DOHH2 (cell line): ENCODE measurements at regions not wholly inside any gene's neighbourhood (a gene's known extent, or its start where the extent isn't known, plus 50 kb on each side); places are given as distances from the start of the nearest gene placed in this dataset.
"Not testable (repeated sequence)": the region's sequence is repeated elsewhere in the genome, so short reads cannot be mapped to it uniquely, and the experiment has no call there.

Source experiments
- H3F3A ChIP-seq: fragments of 200-600 bp; sonication (generic), shearing (Covaris generic); 2 replicates; pipeline ENCODE4 v1.6.0; 2016; ENCODE audit warnings: antibody characterized with exemption, mild to moderate bottlenecking; ENCODE audit not compliant: control insufficient read depth, insufficient read depth
- H3K27ac ChIP-seq: fragments of 200-600 bp; sonication (generic); 2 replicates; pipeline ENCODE4 v1.5.1; 2014; ENCODE audit warnings: low read depth, mild to moderate bottlenecking, low read length, moderate library complexity
- H3K27me3 ChIP-seq: fragments of 200-600 bp; sonication (generic); 2 replicates; pipeline ENCODE4 v1.6.1; 2014; ENCODE audit warnings: mild to moderate bottlenecking, low read length, mixed read lengths; ENCODE audit not compliant: control insufficient read depth
- H3K36me3 ChIP-seq: fragments of 200-600 bp; sonication (generic); 2 replicates; pipeline ENCODE4 v1.6.1; 2014; ENCODE audit warnings: mild to moderate bottlenecking, low read length, moderate library complexity, mixed read lengths; ENCODE audit not compliant: control insufficient read depth
- H3K4me1 ChIP-seq: fragments of 200-600 bp; sonication (generic); 2 replicates; pipeline ENCODE4 v1.6.1; 2014; ENCODE audit warnings: mild to moderate bottlenecking, low read length, mixed read lengths; ENCODE audit not compliant: control insufficient read depth
- H3K4me2 ChIP-seq: fragments of 200-600 bp; sonication (generic); 2 replicates; pipeline ENCODE4 v1.6.0; 2014; ENCODE audit warnings: mild to moderate bottlenecking, low read length, moderate library complexity
- H3K4me3 ChIP-seq: fragments of 200-600 bp; sonication (generic); 2 replicates; pipeline ENCODE4 v1.5.1; 2014; ENCODE audit warnings: mild to moderate bottlenecking, low read length, mixed read lengths
- H3K79me2 ChIP-seq: fragments of 200-600 bp; sonication (generic); 2 replicates; pipeline ENCODE4 v1.6.1; 2014; ENCODE audit warnings: mild to moderate bottlenecking, low read length, mixed read lengths; ENCODE audit not compliant: control insufficient read depth
- H3K9me2 ChIP-seq: fragments of 200-600 bp; sonication (generic); replicated peaks from 2 replicates; pipeline ENCODE4 v1.6.1; 2014; ENCODE audit warnings: mild to moderate bottlenecking, low read length, mixed read lengths; ENCODE audit not compliant: control insufficient read depth
- H3K9me3 ChIP-seq: fragments of 200-600 bp; sonication (generic); 2 replicates; pipeline ENCODE4 v1.6.1; 2014; ENCODE audit warnings: antibody characterized with exemption, low read length, mixed read lengths; ENCODE audit not compliant: control insufficient read depth, insufficient read depth
- H4K20me1 ChIP-seq: fragments of 200-600 bp; sonication (generic); 2 replicates; pipeline ENCODE4 v1.6.0; 2014; ENCODE audit warnings: low read depth, mild to moderate bottlenecking, antibody characterized with exemption, low read length, moderate library complexity; ENCODE audit not compliant: control insufficient read depth, insufficient read depth
- EZH2phosphoT487 ChIP-seq: fragments of 200-600 bp; sonication (generic); IDR thresholded peaks from 2 replicates; pipeline ENCODE4 v1.6.1; 2017; ENCODE audit warnings: borderline replicate concordance, mild to moderate bottlenecking, antibody characterized with exemption, low read length, moderate library complexity, mixed read lengths
- TF ChIP-seq, protein P1 (sequence below): fragments of 200-600 bp; sonication (generic); IDR thresholded peaks from one replicate; pipeline ENCODE4 v1.5.1; 2014; ENCODE audit warnings: antibody characterized with exemption, mild to moderate bottlenecking, low read depth, low read length; ENCODE audit not compliant: poor library complexity, severe bottlenecking

GRCh38 chr7:26424319-26424718 is 132.7 kb downstream of the SNX10 start:
- not testable (repeated sequence) for H3K36me3 ChIP-seq, H3K9me2 ChIP-seq, H3F3A ChIP-seq, H3K4me3 ChIP-seq, H3K4me2 ChIP-seq, H4K20me1 ChIP-seq, H3K4me1 ChIP-seq, H3K27ac ChIP-seq, H3K9me3 ChIP-seq, H3K79me2 ChIP-seq, H3K27me3 ChIP-seq

DNA sequence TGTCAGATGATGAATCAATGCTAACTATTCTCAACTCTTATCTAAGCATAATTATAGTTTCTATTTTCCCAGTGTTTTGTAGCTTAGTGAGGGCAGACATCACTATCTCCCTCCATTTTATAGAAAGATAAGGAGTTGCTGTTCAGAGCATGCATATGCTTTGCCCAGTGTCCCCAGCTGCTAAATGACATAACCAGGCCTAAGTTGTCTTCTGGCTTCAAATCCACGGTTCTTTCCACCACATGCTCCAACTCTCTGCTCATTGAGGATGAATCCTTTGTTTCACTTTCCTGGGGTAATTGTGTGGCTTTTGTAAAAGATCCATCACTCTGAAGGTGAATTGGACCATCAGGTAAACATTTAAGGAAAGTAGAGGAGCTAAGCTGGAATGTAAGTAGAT is 134.0 kb downstream of the SNX10 start:
- Histone ChIP-seq H3K4me1 (no peaks in the 10 kb centered on the region), H3K79me2 (no peaks in the 10 kb centered on the region), H3K9me3 (no peaks in the 10 kb centered on the region), H3K36me3 (no peaks in the 10 kb centered on the region), H3K4me3 (no peak overlapping the region), H3K27ac (no peak overlapping the region), H4K20me1 (no peaks in the 10 kb centered on the region), H3F3A (no peaks in the 10 kb centered on the region), H3K4me2 (no peak overlapping the region), H3K27me3 (peaks cover 8% of the 10 kb centered on the region), H3K9me2 (no peaks in the 10 kb centered on the region)
- TF ChIP-seq, protein P1, sequence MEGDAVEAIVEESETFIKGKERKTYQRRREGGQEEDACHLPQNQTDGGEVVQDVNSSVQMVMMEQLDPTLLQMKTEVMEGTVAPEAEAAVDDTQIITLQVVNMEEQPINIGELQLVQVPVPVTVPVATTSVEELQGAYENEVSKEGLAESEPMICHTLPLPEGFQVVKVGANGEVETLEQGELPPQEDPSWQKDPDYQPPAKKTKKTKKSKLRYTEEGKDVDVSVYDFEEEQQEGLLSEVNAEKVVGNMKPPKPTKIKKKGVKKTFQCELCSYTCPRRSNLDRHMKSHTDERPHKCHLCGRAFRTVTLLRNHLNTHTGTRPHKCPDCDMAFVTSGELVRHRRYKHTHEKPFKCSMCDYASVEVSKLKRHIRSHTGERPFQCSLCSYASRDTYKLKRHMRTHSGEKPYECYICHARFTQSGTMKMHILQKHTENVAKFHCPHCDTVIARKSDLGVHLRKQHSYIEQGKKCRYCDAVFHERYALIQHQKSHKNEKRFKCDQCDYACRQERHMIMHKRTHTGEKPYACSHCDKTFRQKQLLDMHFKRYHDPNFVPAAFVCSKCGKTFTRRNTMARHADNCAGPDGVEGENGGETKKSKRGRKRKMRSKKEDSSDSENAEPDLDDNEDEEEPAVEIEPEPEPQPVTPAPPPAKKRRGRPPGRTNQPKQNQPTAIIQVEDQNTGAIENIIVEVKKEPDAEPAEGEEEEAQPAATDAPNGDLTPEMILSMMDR: no peak
- no peak for TF ChIP-seq EZH2phosphoT487

DNA sequence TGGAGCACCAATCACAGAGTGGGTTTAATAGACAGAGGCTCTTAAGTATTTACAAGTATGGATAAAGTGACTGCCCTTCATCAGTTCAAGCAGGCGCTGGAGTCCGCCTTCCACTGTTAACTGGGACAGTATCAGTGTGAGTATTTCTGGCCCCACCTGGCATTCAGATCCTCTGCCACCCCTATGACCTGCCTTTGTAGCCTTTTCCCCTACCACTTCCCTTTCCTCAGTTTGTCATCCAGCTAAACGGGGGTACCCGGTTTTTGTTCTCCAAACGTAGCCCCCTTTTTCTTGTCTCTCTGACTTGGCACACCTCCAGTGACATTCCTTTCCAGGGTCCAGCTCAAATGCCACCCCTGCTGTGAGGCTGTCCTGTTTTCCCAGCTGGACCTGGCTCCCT is 134.4 kb downstream of the SNX10 start:
- H3K9me3 ChIP-seq: no peaks in the 10 kb centered on the region
- H3K79me2 ChIP-seq: no peaks in the 10 kb centered on the region
- 0 out of 2 replicates have a peak, but pooled peaks cover 4% of the 10 kb centered on the region for H3K27me3 ChIP-seq
- H3F3A ChIP-seq: no peaks in the 10 kb centered on the region
- H3K9me2 ChIP-seq: no peaks in the 10 kb centered on the region
- no peak overlapping the region for H3K4me3 ChIP-seq
- H3K4me2 ChIP-seq: no peak overlapping the region
- no peaks in the 10 kb centered on the region for H3K36me3 ChIP-seq
- TF ChIP-seq, protein P1: no peak
- no peak for TF ChIP-seq EZH2phosphoT487
- no peaks in the 10 kb centered on the region for H3K4me1 ChIP-seq
- H4K20me1 ChIP-seq: no peaks in the 10 kb centered on the region
- H3K27ac ChIP-seq: no peak overlapping the region

GRCh38 chr7:26428571-26428970 is 136.9 kb downstream of the SNX10 start:
- Histone ChIP-seq H3K4me3 (no peak overlapping the region), H3K4me2 (no peak overlapping the region), H3K79me2 (no peaks in the 10 kb centered on the region), H3K36me3 (no peaks in the 10 kb centered on the region), H3K4me1 (no peaks in the 10 kb centered on the region), H3K27me3 (peaks cover 10% of the 10 kb centered on the region; the same call in 1 of the 2 replicates), H3K9me2 (no peaks in the 10 kb centered on the region), H3K27ac (no peak overlapping the region), H3K9me3 (no peaks in the 10 kb centered on the region), H3F3A (no peaks in the 10 kb centered on the region), H4K20me1 (no peaks in the 10 kb centered on the region)
- no peak for TF ChIP-seq EZH2phosphoT487
- TF ChIP-seq, protein P1: no peak
